CD4-positive, alpha-beta T cell (primary cell): ENCODE measurements at regions not wholly inside any gene's neighbourhood (a gene's known extent, or its start where the extent isn't known, plus 50 kb on each side); places are given as distances from the start of the nearest gene placed in this dataset.

ENCODE experiments used
- ATAC-seq: fragments of 200-7000 bp; cut with Tn5 transposase; one replicate; pipeline ENCODE4 v1.10.0; 2022; ENCODE audit warnings: mild to moderate bottlenecking; ENCODE audit not compliant: poor library complexity
- CTCF ChIA-PET: fragments of 350-600 bp; sonication (Branson Sonifier 250); formaldehyde crosslinking; loops from one replicate; lab custom pipeline; 2021; ENCODE audit warnings: antibody characterized with exemption, inconsistent platforms; lab: Charles Lee
- POLR2A ChIA-PET: fragments of 350-600 bp; sonication (Branson Sonifier 250); formaldehyde crosslinking; loops from one replicate; lab custom pipeline; 2021; ENCODE audit warnings: antibody characterized with exemption, inconsistent platforms; lab: Charles Lee
- DNase-seq, 14 experiments: peaks; one replicate each; pipeline ENCODE4 v3.0.0-alpha.2; 2013 to 2020; ENCODE audit warnings: mixed read lengths in 2 of 14
- H3K27ac ChIP-seq, 2 donors: one replicate each; pipeline versions ENCODE4 v1.5.1 to v1.7.0; 2013; ENCODE audit warnings: low read length in 2 of 2, low read depth in 1 of 2, mild to moderate bottlenecking in 1 of 2
- H3K27me3 ChIP-seq, 2 experiments: 1 replicate in 1 of 2; 2 replicates in 1 of 2; pipeline versions ENCODE4 v1.6.1 to v1.7.0; 2013; ENCODE audit warnings: low read length in 2 of 2, control low read depth in 1 of 2, mild to moderate bottlenecking in 1 of 2, moderate library complexity in 1 of 2; ENCODE audit not compliant: insufficient read depth in 2 of 2, control insufficient read depth in 1 of 2
- H3K36me3 ChIP-seq: one replicate; pipeline ENCODE4 v1.6.1; 2013; ENCODE audit warnings: low read length, control low read depth; ENCODE audit not compliant: insufficient read depth
- H3K4me1 ChIP-seq: one replicate; pipeline ENCODE4 v1.6.1; 2013; ENCODE audit warnings: low read length, control low read depth; ENCODE audit not compliant: insufficient read depth
- H3K4me3 ChIP-seq: one replicate; pipeline ENCODE4 v1.5.1; 2013; ENCODE audit warnings: mild to moderate bottlenecking, low read length, moderate library complexity
- H3K9me3 ChIP-seq, 2 experiments: 1 replicate in 1 of 2; 2 replicates in 1 of 2; pipeline versions ENCODE4 v1.6.1 to v1.7.0; 2013; ENCODE audit warnings: low read length in 2 of 2, mild to moderate bottlenecking in 2 of 2, control low read depth in 1 of 2, moderate library complexity in 1 of 2; ENCODE audit not compliant: control insufficient read depth in 1 of 2, insufficient read depth in 1 of 2
- H3K27ac Mint-ChIP-seq: one replicate; pipeline ENCODE4 v1.8.0; 2020; ENCODE audit warnings: mixed read lengths
- H3K27me3 Mint-ChIP-seq: one replicate; pipeline ENCODE4 v1.8.0; 2021; ENCODE audit warnings: mixed read lengths
- H3K36me3 Mint-ChIP-seq: one replicate; pipeline ENCODE4 v1.8.0; 2021; ENCODE audit warnings: low read depth, mixed read lengths
- H3K4me1 Mint-ChIP-seq: one replicate; pipeline ENCODE4 v1.8.0; 2021; ENCODE audit warnings: low read depth, mixed read lengths
- H3K4me3 Mint-ChIP-seq: one replicate; pipeline ENCODE4 v1.8.0; 2020; ENCODE audit warnings: mild to moderate bottlenecking, mixed read lengths
- H3K9me3 Mint-ChIP-seq: one replicate; pipeline ENCODE4 v1.8.0; 2020; ENCODE audit warnings: mixed read lengths
- CTCF ChIP-seq: fragments of 200-600 bp; IDR thresholded peaks from one replicate; pipeline ENCODE4 v1.8.0; 2022; ENCODE audit warnings: antibody characterized with exemption, mild to moderate bottlenecking
- intact Hi-C, 2 experiments: fragments of 100-400 bp; cut with DNase I in 1 of 2; cut with micrococcal nuclease in 1 of 2; formaldehyde crosslinking; loops; one replicate each; pipeline versions ENCODE4 v1.15.1 to v1.9.0; 2023 to 2025; cut with DNase I, micrococcal nuclease

- DNase-seq (no peak), ATAC-seq (no peak)
- H3K27ac ChIP-seq = no peak overlapping the region
- ChIA-PET POLR2A (no interaction called here), CTCF (no interaction called here)
- H3K4me1 Mint-ChIP-seq = no peaks in the 10 kb centered on the region
- H3K9me3 ChIP-seq = no peaks in the 10 kb centered on the region
- H3K36me3 ChIP-seq = no peaks in the 10 kb centered on the region
- no peaks in the 10 kb centered on the region for H3K27me3 ChIP-seq
- no peak overlapping the region for H3K4me3 ChIP-seq
- no peak overlapping the region for H3K27ac Mint-ChIP-seq
- no peak for TF ChIP-seq CTCF
- H3K4me1 ChIP-seq = no peaks in the 10 kb centered on the region
- H3K9me3 Mint-ChIP-seq = no peaks in the 10 kb centered on the region
- no peaks in the 10 kb centered on the region for H3K36me3 Mint-ChIP-seq
- no peak overlapping the region for H3K4me3 Mint-ChIP-seq
- peaks cover 4% of the 10 kb centered on the region for H3K27me3 Mint-ChIP-seq
- intact Hi-C loops = no loop called here
Measured at GRCh38 chr10:29951441-29951931, 107.9 kb downstream of the JCAD start.

- no peak for DNase-seq
- peaks cover 4% of the 10 kb centered on the region for H3K27me3 Mint-ChIP-seq
- no peaks in the 10 kb centered on the region for H3K4me1 Mint-ChIP-seq
- Histone ChIP-seq H3K4me3 (no peak overlapping the region), H3K9me3 (no peaks in the 10 kb centered on the region), H3K4me1 (no peaks in the 10 kb centered on the region), H3K27ac (no peak overlapping the region), H3K27me3 (no peaks in the 10 kb centered on the region), H3K36me3 (no peaks in the 10 kb centered on the region)
- TF ChIP-seq CTCF = no peak
- intact Hi-C loops = no loop called here
- no peaks in the 10 kb centered on the region for H3K36me3 Mint-ChIP-seq
- no peak for ATAC-seq
- POLR2A ChIA-PET = no interaction called here
- H3K9me3 Mint-ChIP-seq = no peaks in the 10 kb centered on the region
- CTCF ChIA-PET = no interaction called here
- H3K27ac Mint-ChIP-seq = no peak overlapping the region
- no peak overlapping the region for H3K4me3 Mint-ChIP-seq
Measured at GRCh38 chr10:29950391-29950790, 109.0 kb downstream of the JCAD start.

DNA sequence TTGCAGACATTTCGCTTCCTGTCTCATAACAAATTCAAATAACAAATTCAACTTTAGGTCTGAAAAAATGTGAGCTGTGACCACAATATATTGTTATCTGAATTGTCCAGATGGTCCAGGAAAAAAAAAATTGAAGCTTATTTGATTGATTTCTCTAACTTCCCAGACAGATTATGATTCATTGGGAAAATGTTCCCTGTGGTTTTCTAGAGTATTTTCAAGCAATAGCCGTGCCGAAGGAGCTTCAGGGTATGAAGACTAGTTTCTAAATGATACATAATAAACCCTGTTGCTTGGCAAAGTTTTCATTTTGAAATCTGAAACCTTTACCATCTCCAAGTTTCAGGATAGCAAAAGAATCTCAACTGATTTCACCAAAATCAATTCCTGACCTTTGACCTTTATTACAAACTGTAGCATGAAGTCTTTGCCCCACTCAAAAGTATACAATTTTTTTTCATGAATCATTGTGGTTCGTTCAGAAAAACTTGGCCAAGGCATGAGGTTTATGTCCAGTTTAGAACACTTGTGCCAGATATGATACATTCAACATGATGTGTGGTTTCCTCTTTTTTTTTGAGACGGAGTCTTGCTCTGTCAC is 109.9 kb downstream of the JCAD start:
- POLR2A ChIA-PET = no interaction called here
- Mint-ChIP-seq H3K27ac (no peak overlapping the region), H3K27me3 (peaks cover 4% of the 10 kb centered on the region), H3K4me1 (no peaks in the 10 kb centered on the region), H3K9me3 (no peaks in the 10 kb centered on the region), H3K4me3 (no peak overlapping the region), H3K36me3 (no peaks in the 10 kb centered on the region)
- H3K36me3 ChIP-seq = no peaks in the 10 kb centered on the region
- CTCF ChIA-PET = no interaction called here
- intact Hi-C loops = no loop called here
- no peak for TF ChIP-seq CTCF
- H3K27ac ChIP-seq = no peak overlapping the region
- DNase-seq = no peak
- H3K27me3 ChIP-seq = no peaks in the 10 kb centered on the region
- H3K9me3 ChIP-seq = no peaks in the 10 kb centered on the region
- ATAC-seq = no peak
- H3K4me3 ChIP-seq = no peak overlapping the region
- no peaks in the 10 kb centered on the region for H3K4me1 ChIP-seq
